K562 (cell line): ENCODE measurements at regions not wholly inside any gene's neighbourhood (a gene's known extent, or its start where the extent isn't known, plus 50 kb on each side); places are given as distances from the start of the nearest gene placed in this dataset.

ENCODE experiments used
- ATAC-seq: fragments of 200-7000 bp; cut with Tn5 transposase; 3 replicates; pipeline ENCODE4 v1.9.1; 2020; ENCODE audit warnings: moderate library complexity
- BruUV-seq: library from RNA; stranded (reverse); fragments of 400-500 nt; replicated peaks from 2 replicates; lab custom pipeline; 2021; lab: Mats Ljungman, UMichigan
- CTCF ChIA-PET: fragments of 300-600 bp; formaldehyde crosslinking; extraction: SDS; loops from one replicate; lab custom pipeline; 2021; ENCODE audit warnings: low intra/inter-chr PET ratio; lab: Yijun Ruan, JAX
- POLR2A ChIA-PET: fragments of 300-600, 350-650 bp; sonication (Branson Sonifier 250); formaldehyde crosslinking; extraction: SDS; loops from one replicate; lab custom pipeline; 2021; ENCODE audit warnings: antibody characterized with exemption, inconsistent platforms; lab: Yijun Ruan, JAX
- DNase-seq, 4 experiments: peaks; one replicate each; pipeline versions ENCODE4 v3.0.0 to v3.0.0-alpha.2; 2011 to 2018; ENCODE audit warnings: low spot score in 3 of 4, mixed read lengths in 3 of 4; ENCODE audit errors: extremely low read depth in 1 of 4
- FAIRE-seq: peaks from 2 replicates; lab custom pipeline; 2011; peaks lifted over from hg19 to GRCh38; lab: Jason Lieb, UNC
- H2AFZ ChIP-seq: 2 replicates; pipeline ENCODE4 v1.6.0; 2011; ENCODE audit warnings: low read depth, low read length, control low read depth, inconsistent platforms
- H3K27ac ChIP-seq: fragments of 200-600 bp; 3 replicates; pipeline ENCODE4 v1.8.0; 2011; ENCODE audit warnings: low read depth, mild to moderate bottlenecking, control low read depth, inconsistent platforms, low read length, moderate library complexity, mixed read lengths; ENCODE audit errors: extremely low read depth
- H3K27me3 ChIP-seq, 2 experiments: fragments of 300-600 bp in 1 of 2; 2 replicates in 1 of 2; 3 replicates in 1 of 2; pipeline versions ENCODE4 v1.6.0 to v1.8.0; 2011; ENCODE audit warnings: inconsistent platforms in 2 of 2, low read length in 2 of 2, mild to moderate bottlenecking in 1 of 2, mixed read lengths in 1 of 2, moderate library complexity in 1 of 2; ENCODE audit not compliant: control insufficient read depth in 2 of 2, insufficient read depth in 2 of 2
- H3K36me3 ChIP-seq: fragments of 300-600 bp; 3 replicates; pipeline ENCODE4 v1.8.0; 2011; ENCODE audit warnings: mild to moderate bottlenecking, low read length, inconsistent platforms; ENCODE audit not compliant: control insufficient read depth, insufficient read depth
- H3K4me1 ChIP-seq, 2 experiments: fragments of 200-600 bp in 1 of 2; replicated peaks in 1 of 2; 2 replicates in 1 of 2; 3 replicates in 1 of 2; pipeline versions ENCODE4 v1.5.1 to v1.8.0; 2011; ENCODE audit warnings: inconsistent platforms in 2 of 2, low read length in 2 of 2, mild to moderate bottlenecking in 1 of 2, mixed read lengths in 1 of 2, moderate library complexity in 1 of 2; ENCODE audit not compliant: control insufficient read depth in 2 of 2, insufficient read depth in 2 of 2
- H3K4me2 ChIP-seq: 2 replicates; pipeline ENCODE4 v1.6.1; 2011; ENCODE audit warnings: low read length, control low read depth, inconsistent platforms, mixed read lengths; ENCODE audit not compliant: insufficient read depth
- H3K4me3 ChIP-seq: fragments of 200-600 bp; sonication (generic), shearing (Covaris generic); 2 replicates; pipeline ENCODE4 v1.5.1; 2016; ENCODE audit warnings: control low read depth, inconsistent platforms
- H3K79me2 ChIP-seq: fragments of 200-600 bp; 3 replicates; pipeline ENCODE4 v1.8.0; 2011; ENCODE audit warnings: low read length, inconsistent platforms; ENCODE audit not compliant: control insufficient read depth, insufficient read depth
- H3K9ac ChIP-seq, 2 experiments: 2 replicates each; pipeline versions ENCODE4 v1.6.0 to v1.6.1; 2011; ENCODE audit warnings: low read depth in 2 of 2, low read length in 2 of 2, control low read depth in 1 of 2, inconsistent platforms in 1 of 2, mild to moderate bottlenecking in 1 of 2, mixed read lengths in 1 of 2; ENCODE audit not compliant: insufficient read depth in 1 of 2
- H3K9me1 ChIP-seq: one replicate; pipeline ENCODE4 v1.6.0; 2011; ENCODE audit warnings: inconsistent platforms, mild to moderate bottlenecking, low read length, moderate library complexity; ENCODE audit not compliant: control insufficient read depth, insufficient read depth
- H3K9me3 ChIP-seq: replicated peaks from 2 replicates; pipeline ENCODE4 v1.5.1; 2011; ENCODE audit warnings: low read depth, low read length, inconsistent platforms; ENCODE audit not compliant: control insufficient read depth, insufficient read depth
- H4K20me1 ChIP-seq: replicated peaks from 2 replicates; pipeline ENCODE4 v1.6.1; 2011; ENCODE audit warnings: low read length, inconsistent platforms, mixed read lengths; ENCODE audit not compliant: control insufficient read depth, insufficient read depth
- CHD2 ChIP-seq: IDR thresholded peaks from 2 replicates; pipeline ENCODE4 v1.6.1; 2011; ENCODE audit warnings: low read depth, low read length
- E2F4 ChIP-seq: sonication (generic); formaldehyde crosslinking; IDR thresholded peaks from 2 replicates; pipeline ENCODE4 v1.8.0; 2022; ENCODE audit warnings: mild to moderate bottlenecking, low read depth, missing genetic modification reagents
- ERF ChIP-seq: fragments of 450-650 bp; formaldehyde crosslinking; IDR thresholded peaks from 2 replicates; pipeline ENCODE4 v1.4.0; 2020; ENCODE audit warnings: mild to moderate bottlenecking, mixed read lengths
- JUND ChIP-seq, 2 experiments: IDR thresholded peaks; 2 replicates in 1 of 2; 3 replicates in 1 of 2; pipeline ENCODE4 v1.6.1; 2011; ENCODE audit warnings: borderline replicate concordance in 2 of 2, low read depth in 2 of 2, low read length in 2 of 2, improper control_type of control experiment in 1 of 2, missing biosample characterization in 1 of 2, missing genetic modification characterization in 1 of 2, missing genetic modification reagents in 1 of 2
- MGA ChIP-seq: fragments of 450-650 bp; IDR thresholded peaks from 2 replicates; pipeline ENCODE4 v1.6.1; 2016; ENCODE audit warnings: mild to moderate bottlenecking, moderate library complexity
- SMC3 ChIP-seq: conservative IDR thresholded peaks from 2 replicates; pipeline ENCODE4 v1.6.1; 2011; ENCODE audit warnings: low read depth, low read length, improper control_type of control experiment; ENCODE audit not compliant: insufficient read depth
- ZNF232 ChIP-seq: sonication (generic); formaldehyde crosslinking; IDR thresholded peaks from 2 replicates; pipeline ENCODE4 v1.8.0; 2022; ENCODE audit warnings: mild to moderate bottlenecking, missing genetic modification reagents
- ZNF253 ChIP-seq: fragments of 250-450 bp; sonication (Bioruptor Pico); conservative IDR thresholded peaks from 2 replicates; pipeline ENCODE4 v1.6.1; 2021; ENCODE audit warnings: mild to moderate bottlenecking
- WGBS: fragments of 100-300 bp; shearing (Covaris generic); methylation state at CpG from one replicate; pipeline ENCODE4 v1.1.6; 2016; ENCODE audit warnings: low coverage, mixed read lengths; ENCODE audit not compliant: insufficient coverage; ENCODE audit errors: missing lambda C conversion rate; 5-methylcytosine and 5-hydroxymethylcytosine counted together
- in situ Hi-C: fragments of 300-500 bp; cut with MboI; formaldehyde crosslinking; loops from 4 replicates; pipeline ENCODE4 v1.15.0; 2018; ENCODE audit warnings: inconsistent platforms, mixed read lengths
- intact Hi-C: fragments of 100-400 bp; cut with micrococcal nuclease; formaldehyde crosslinking; loops from 2 replicates; pipeline ENCODE4 v1.14.2; 2022

- TF ChIP-seq CHD2 (no peak), JUND (IDR thresholded peaks at IDR 0.05; ENCODE audit: borderline replicate concordance, low read depth, low read length) (no peak), JUND (tag; IDR thresholded peaks at IDR 0.05; ENCODE audit: borderline replicate concordance, low read depth, low read length) (no peak)
Measured at GRCh38 chr11:30798547-30799236, 212.5 kb upstream of the MPPED2 start (continued).

DNA sequence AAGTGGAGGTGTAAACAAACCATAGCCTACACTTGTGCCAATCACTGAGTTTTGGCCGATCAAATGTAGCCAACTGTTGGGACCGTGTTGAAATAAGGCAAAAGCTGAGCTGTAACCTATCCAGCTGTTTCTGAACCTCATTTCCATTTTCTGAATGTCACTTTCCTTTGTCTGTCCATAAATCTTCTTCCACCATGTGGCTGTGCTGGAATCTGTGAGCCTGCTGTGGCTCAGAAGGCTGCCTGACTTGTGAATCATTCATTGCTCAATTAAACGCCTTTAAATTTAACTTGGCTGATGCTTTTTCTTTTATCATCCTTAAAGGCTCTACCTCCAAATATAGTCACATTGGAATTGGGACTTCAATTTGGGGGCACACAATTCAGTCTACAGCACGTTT lies 203.1 kb upstream of the MPPED2 start:
- Histone ChIP-seq H4K20me1 (no peaks in the 10 kb centered on the region), H3K4me3 (no peak overlapping the region), H3K9ac (no peak overlapping the region), H3K27me3 (no peaks in the 10 kb centered on the region), H3K9me1 (no peaks in the 10 kb centered on the region), H2AFZ (no peak overlapping the region), H3K4me1 (no peaks in the 10 kb centered on the region), H3K4me2 (no peak overlapping the region), H3K9me3 (0 out of 2 replicates have a peak, but pooled peaks cover 2% of the 10 kb centered on the region), H3K27ac (no peak overlapping the region), H3K36me3 (no peaks in the 10 kb centered on the region), H3K79me2 (no peaks in the 10 kb centered on the region)
- intact Hi-C loops: no loop called here
- POLR2A ChIA-PET: no interaction called here
- DNase-seq: no peak
- CTCF ChIA-PET: no interaction called here
- WGBS: 0% methylated on average over 4 of the region's 4 CpGs
- FAIRE-seq: no peak
- ATAC-seq: no peak
- BruUV-seq: no TSS peak
- in situ Hi-C loops: no loop called here
- TF ChIP-seq E2F4 (no peak), SMC3 (no peak), ZNF232 (CRISPR knock-in tag) (no peak), ERF (CRISPR knock-in tag) (no peak), ZNF253 (CRISPR knock-in tag) (no peak), MGA (no peak)
